ENCODE measurements at regions not wholly inside any gene's neighbourhood (a gene's known extent, or its start where the extent isn't known, plus 50 kb on each side); places are given as distances from the start of the nearest gene placed in this dataset.

GRCh38 chr1:13929313-13929712, 229.3 kb downstream of the PRDM2 start:
- TF ChIP-seq CTCF (IDR thresholded peaks at IDR 0.05) (no peak), POLR2A (IDR thresholded peaks at IDR 0.05) (no peak), POLR2AphosphoS5 (IDR thresholded peaks at IDR 0.05) (no peak), EP300 (IDR thresholded peaks at IDR 0.05) (no peak)
